ENCODE measurements at regions not wholly inside any gene's neighbourhood (a gene's known extent, or its start where the extent isn't known, plus 50 kb on each side); places are given as distances from the start of the nearest gene placed in this dataset.

DNA sequence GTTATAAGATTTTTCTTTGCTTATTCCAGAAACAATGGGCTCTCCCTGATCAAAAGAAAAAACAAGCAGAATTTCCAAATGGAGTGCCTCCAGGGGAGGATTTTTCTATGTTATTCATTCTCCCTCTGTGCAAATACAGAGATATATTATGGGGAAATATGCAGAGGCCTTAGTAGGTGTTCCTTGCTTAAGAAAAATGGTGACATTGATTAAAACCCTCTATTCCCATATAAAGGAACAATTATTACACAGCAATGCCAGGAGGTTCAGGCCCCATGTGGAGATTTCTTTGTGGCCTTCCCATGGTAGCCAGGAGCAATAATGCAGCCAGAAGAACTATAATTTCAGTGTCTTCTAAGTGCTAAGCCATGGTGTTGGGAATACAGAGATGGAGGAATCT, 255.9 kb upstream of the CXCR4 start:
- TF ChIP-seq, protein P1, sequence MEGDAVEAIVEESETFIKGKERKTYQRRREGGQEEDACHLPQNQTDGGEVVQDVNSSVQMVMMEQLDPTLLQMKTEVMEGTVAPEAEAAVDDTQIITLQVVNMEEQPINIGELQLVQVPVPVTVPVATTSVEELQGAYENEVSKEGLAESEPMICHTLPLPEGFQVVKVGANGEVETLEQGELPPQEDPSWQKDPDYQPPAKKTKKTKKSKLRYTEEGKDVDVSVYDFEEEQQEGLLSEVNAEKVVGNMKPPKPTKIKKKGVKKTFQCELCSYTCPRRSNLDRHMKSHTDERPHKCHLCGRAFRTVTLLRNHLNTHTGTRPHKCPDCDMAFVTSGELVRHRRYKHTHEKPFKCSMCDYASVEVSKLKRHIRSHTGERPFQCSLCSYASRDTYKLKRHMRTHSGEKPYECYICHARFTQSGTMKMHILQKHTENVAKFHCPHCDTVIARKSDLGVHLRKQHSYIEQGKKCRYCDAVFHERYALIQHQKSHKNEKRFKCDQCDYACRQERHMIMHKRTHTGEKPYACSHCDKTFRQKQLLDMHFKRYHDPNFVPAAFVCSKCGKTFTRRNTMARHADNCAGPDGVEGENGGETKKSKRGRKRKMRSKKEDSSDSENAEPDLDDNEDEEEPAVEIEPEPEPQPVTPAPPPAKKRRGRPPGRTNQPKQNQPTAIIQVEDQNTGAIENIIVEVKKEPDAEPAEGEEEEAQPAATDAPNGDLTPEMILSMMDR (IDR thresholded peaks at IDR 0.05; ENCODE audit: borderline replicate concordance, insufficient read depth, low read depth, low read length), result no peak
- no peak overlapping the region for H3K4me3 ChIP-seq (ENCODE audit: low read depth, low read length)

GRCh38 chr2:136373029-136373428, 255.1 kb upstream of the CXCR4 start:
- TF ChIP-seq, protein P1 (IDR thresholded peaks at IDR 0.05; ENCODE audit: borderline replicate concordance, insufficient read depth, low read depth, low read length), result no peak
- H3K4me3 ChIP-seq (ENCODE audit: low read depth, low read length), result no peak overlapping the region

DNA sequence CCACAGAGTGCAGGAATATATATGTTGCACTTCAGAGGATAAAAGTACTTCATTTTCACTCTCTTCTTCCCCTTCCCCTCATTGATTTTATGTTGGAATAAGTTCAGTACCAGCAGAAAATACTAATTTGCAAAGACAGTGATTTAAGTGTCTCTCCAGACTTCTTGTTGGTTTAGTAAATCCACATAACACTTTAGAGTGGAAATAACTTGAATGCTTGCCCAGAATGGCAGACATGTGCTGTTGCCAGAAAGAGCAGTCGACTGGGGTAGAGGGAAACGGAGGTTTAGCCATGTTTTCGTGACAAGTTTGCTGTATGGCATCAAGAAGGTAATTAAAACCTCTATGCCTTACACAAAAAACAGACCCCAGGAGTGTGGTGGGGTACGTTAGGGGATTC, 246.0 kb upstream of the CXCR4 start:
- H3K4me3 ChIP-seq (ENCODE audit: low read depth, low read length), result no peak overlapping the region
- TF ChIP-seq, protein P1 (IDR thresholded peaks at IDR 0.05; ENCODE audit: borderline replicate concordance, insufficient read depth, low read depth, low read length), result no peak

- no peak overlapping the region for H3K4me3 ChIP-seq (ENCODE audit: low read depth, low read length)
Observed at GRCh38 chr2:136363470-136363869, 245.5 kb upstream of the CXCR4 start.

GRCh38 chr2:136362676-136363390, 244.9 kb upstream of the CXCR4 start:
- no peak overlapping the region for H3K4me3 ChIP-seq (ENCODE audit: low read depth, low read length)
- TF ChIP-seq, protein P1 (IDR thresholded peaks at IDR 0.05; ENCODE audit: borderline replicate concordance, insufficient read depth, low read depth, low read length), result no peak

More at GRCh38 chr2:136363470-136363869, 245.5 kb upstream of the CXCR4 start:
- TF ChIP-seq, protein P1 (IDR thresholded peaks at IDR 0.05; ENCODE audit: borderline replicate concordance, insufficient read depth, low read depth, low read length), result no peak

GRCh38 chr2:136361521-136361920, 243.6 kb upstream of the CXCR4 start:
- TF ChIP-seq, protein P1 (IDR thresholded peaks at IDR 0.05; ENCODE audit: borderline replicate concordance, insufficient read depth, low read depth, low read length), result no peak
- no peak overlapping the region for H3K4me3 ChIP-seq (ENCODE audit: low read depth, low read length)

GRCh38 chr2:136360790-136361189, 242.8 kb upstream of the CXCR4 start:
- no peak overlapping the region for H3K4me3 ChIP-seq (ENCODE audit: low read depth, low read length)
- TF ChIP-seq, protein P1 (IDR thresholded peaks at IDR 0.05; ENCODE audit: borderline replicate concordance, insufficient read depth, low read depth, low read length), result no peak
